Uterus (tissue), 3 donors: ENCODE measurements at regions not wholly inside any gene's neighbourhood (a gene's known extent, or its start where the extent isn't known, plus 50 kb on each side); places are given as distances from the start of the nearest gene placed in this dataset.

ENCODE experiments used
- DNase-seq, 2 donors: peaks; one replicate each; pipeline ENCODE4 v3.0.0-alpha.2; 2019 to 2020
- H3K27ac ChIP-seq, 2 donors: fragments of 200-600 bp; sonication (generic); 1 replicate in 1 of 2; 2 replicates in 1 of 2; pipeline ENCODE4 v1.5.1; 2016 to 2018
- H3K27me3 ChIP-seq, 2 donors: fragments of 200-600 bp; sonication (generic); one replicate each; pipeline ENCODE4 v1.5.1; 2018 to 2019; ENCODE audit warnings: control low read depth in 1 of 2
- H3K36me3 ChIP-seq, 2 donors: fragments of 200-600 bp; sonication (generic); one replicate each; pipeline ENCODE4 v1.5.1; 2019; ENCODE audit warnings: control low read depth in 1 of 2
- H3K4me1 ChIP-seq, 2 donors: fragments of 200-600 bp; sonication (generic); one replicate each; pipeline ENCODE4 v1.5.1; 2018 to 2019; ENCODE audit warnings: control low read depth in 1 of 2
- H3K4me3 ChIP-seq, 2 donors: fragments of 200-600 bp; sonication (generic); 1 replicate in 1 of 2; 2 replicates in 1 of 2; pipeline ENCODE4 v1.5.1; 2018 to 2019; ENCODE audit warnings: mild to moderate bottlenecking in 1 of 2
- H3K9me3 ChIP-seq, 2 donors: fragments of 200-600 bp; sonication (generic); one replicate each; pipeline ENCODE4 v1.5.1; 2019; ENCODE audit warnings: control low read depth in 1 of 2
- CTCF ChIP-seq, 4 experiments: fragments of 200-600 bp in 2 of 4; fragments of 450-650 bp in 2 of 4; sonication (generic) in 2 of 4; IDR thresholded peaks; one replicate each; pipeline ENCODE4 v1.5.1; 2016 to 2019; ENCODE audit warnings: antibody characterized with exemption in 4 of 4, mild to moderate bottlenecking in 2 of 4, moderate library complexity in 1 of 4
- POLR2A ChIP-seq, 2 donors: fragments of 450-650 bp; IDR thresholded peaks; one replicate each; pipeline ENCODE4 v1.6.1; 2016; ENCODE audit warnings: antibody characterized with exemption in 2 of 2, mild to moderate bottlenecking in 1 of 2, moderate library complexity in 1 of 2
- intact Hi-C: fragments of 100-400 bp; cut with DNase I; formaldehyde crosslinking; loops from one replicate; pipeline ENCODE4 v1.15.1; 2023; ENCODE audit warnings: low total_unique reads
- donor health status: DM: yes; HTN: yes; CAD: no.

- no peaks in the 10 kb centered on the region for H3K9me3 ChIP-seq
- no peaks in the 10 kb centered on the region for H3K4me1 ChIP-seq
- TF ChIP-seq CTCF (IDR thresholded peaks at IDR 0.05) (no peak), POLR2A (IDR thresholded peaks at IDR 0.05) (no peak)
- H3K27me3 ChIP-seq, result no peaks in the 10 kb centered on the region
- DNase-seq, result no peak
- no peaks in the 10 kb centered on the region for H3K36me3 ChIP-seq
- intact Hi-C loops, result no loop called here
- H3K27ac ChIP-seq, result no peak overlapping the region
- no peak overlapping the region for H3K4me3 ChIP-seq
Observed at GRCh38 chr6:752438-752837, 59.5 kb upstream of the EXOC2 start.

- DNase-seq, result no peak
- Histone ChIP-seq H3K4me3 (no peak overlapping the region), H3K4me1 (no peaks in the 10 kb centered on the region), H3K27ac (no peak overlapping the region), H3K27me3 (no peaks in the 10 kb centered on the region), H3K36me3 (no peaks in the 10 kb centered on the region), H3K9me3 (no peaks in the 10 kb centered on the region)
- TF ChIP-seq POLR2A (IDR thresholded peaks at IDR 0.05), result no peak
- TF ChIP-seq CTCF (IDR thresholded peaks at IDR 0.05), result no peak
- intact Hi-C loops, result no loop called here
Observed at GRCh38 chr6:751765-752164, 58.8 kb upstream of the EXOC2 start.

GRCh38 chr6:747921-748320 is 55.0 kb upstream of the EXOC2 start:
- Histone ChIP-seq H3K9me3 (no peaks in the 10 kb centered on the region), H3K36me3 (no peaks in the 10 kb centered on the region), H3K4me3 (no peak overlapping the region), H3K4me1 (no peaks in the 10 kb centered on the region), H3K27ac (no peak overlapping the region), H3K27me3 (no peaks in the 10 kb centered on the region)
- no peak for DNase-seq
- TF ChIP-seq POLR2A (IDR thresholded peaks at IDR 0.05), result no peak
- TF ChIP-seq CTCF (IDR thresholded peaks at IDR 0.05), result no peak
- intact Hi-C loops, result no loop called here

- intact Hi-C loops, result no loop called here
- no peaks in the 10 kb centered on the region for H3K9me3 ChIP-seq
Observed at GRCh38 chr6:747028-747427, 54.1 kb upstream of the EXOC2 start.

GRCh38 chr6:744666-745353 is 51.9 kb upstream of the EXOC2 start:
- Histone ChIP-seq H3K27ac (no peak overlapping the region), H3K27me3 (no peaks in the 10 kb centered on the region), H3K4me3 (no peak overlapping the region), H3K9me3 (no peaks in the 10 kb centered on the region), H3K4me1 (no peaks in the 10 kb centered on the region), H3K36me3 (no peaks in the 10 kb centered on the region)
- no peak for TF ChIP-seq POLR2A (IDR thresholded peaks at IDR 0.05)
- intact Hi-C loops, result no loop called here
- DNase-seq, result no peak

More at GRCh38 chr6:747028-747427, 54.1 kb upstream of the EXOC2 start:
- Histone ChIP-seq H3K36me3 (no peaks in the 10 kb centered on the region), H3K27me3 (no peaks in the 10 kb centered on the region), H3K27ac (no peak overlapping the region), H3K4me3 (no peak overlapping the region), H3K4me1 (no peaks in the 10 kb centered on the region)
- TF ChIP-seq CTCF (IDR thresholded peaks at IDR 0.05) (no peak), POLR2A (IDR thresholded peaks at IDR 0.05) (no peak)
- DNase-seq, result no peak
